H1 (cell line): ENCODE measurements at regions not wholly inside any gene's neighbourhood (a gene's known extent, or its start where the extent isn't known, plus 50 kb on each side); places are given as distances from the start of the nearest gene placed in this dataset.

Experiments used
- CTCF ChIA-PET: fragments of 300-600 bp; sonication (Branson Sonifier 250); formaldehyde crosslinking; loops from one replicate; lab custom pipeline; 2021; ENCODE audit not compliant: partially characterized antibody; lab: Charles Lee
- POLR2A ChIA-PET: fragments of 300-600 bp; sonication (Branson Sonifier 250); formaldehyde crosslinking; loops from one replicate; lab custom pipeline; 2021; ENCODE audit warnings: inconsistent platforms; ENCODE audit not compliant: partially characterized antibody; lab: Charles Lee
- DNase-seq, 2 experiments: peaks; one replicate each; pipeline versions ENCODE4 v3.0.0 to v3.0.0-alpha.2; 2010 to 2022; ENCODE audit warnings: low spot score in 2 of 2, low read depth in 1 of 2, mixed read lengths in 1 of 2
- FAIRE-seq: peaks from 2 replicates; lab custom pipeline; 2011; peaks lifted over from hg19 to GRCh38; lab: Jason Lieb, UNC
- H2AFZ ChIP-seq: 2 replicates; pipeline ENCODE4 v1.8.1; 2012; ENCODE audit warnings: low read length, inconsistent platforms
- H2AK5ac ChIP-seq: 2 replicates; pipeline ENCODE4 v1.6.1; 2013; ENCODE audit warnings: low read depth, low read length
- H2BK120ac ChIP-seq: replicated peaks from 2 replicates; pipeline ENCODE3; 2013; ENCODE audit warnings: low read depth, low read length, inconsistent platforms
- H2BK12ac ChIP-seq: 2 replicates; pipeline ENCODE4 v1.6.1; 2013; ENCODE audit warnings: low read depth, low read length
- H2BK15ac ChIP-seq: 2 replicates; pipeline ENCODE4 v1.6.1; 2013; ENCODE audit warnings: low read length
- H2BK20ac ChIP-seq: 2 replicates; pipeline ENCODE4 v1.6.1; 2013; ENCODE audit warnings: low read length
- H2BK5ac ChIP-seq: 2 replicates; pipeline ENCODE4 v1.6.1; 2013; ENCODE audit warnings: low read depth, low read length
- H3K14ac ChIP-seq: 2 replicates; pipeline ENCODE4 v1.6.1; 2013; ENCODE audit warnings: inconsistent platforms; ENCODE audit not compliant: insufficient read length
- H3K18ac ChIP-seq: 2 replicates; pipeline ENCODE4 v1.6.1; 2013; ENCODE audit warnings: low read length; ENCODE audit errors: extremely low read depth
- H3K23ac ChIP-seq: 2 replicates; pipeline ENCODE4 v1.6.1; 2013; ENCODE audit warnings: inconsistent platforms; ENCODE audit not compliant: insufficient read length
- H3K23me2 ChIP-seq: 2 replicates; pipeline ENCODE4 v1.6.1; 2013; ENCODE audit warnings: low read depth, low read length
- H3K27ac ChIP-seq: 2 replicates; pipeline ENCODE4 v1.6.1; 2011; ENCODE audit warnings: low read depth, low read length, inconsistent platforms
- H3K27me3 ChIP-seq, 4 experiments: replicated peaks in 1 of 4; 1 replicate in 1 of 4; 2 replicates in 3 of 4; pipeline versions ENCODE4 v1.6.1 to v1.8.1; 2011 to 2013; ENCODE audit warnings: low read length in 3 of 4, mild to moderate bottlenecking in 3 of 4, inconsistent platforms in 2 of 4, mixed read lengths in 2 of 4, moderate library complexity in 1 of 4; ENCODE audit not compliant: control insufficient read depth in 3 of 4, insufficient read depth in 3 of 4; ENCODE audit errors: extremely low read depth in 1 of 4
- H3K36me3 ChIP-seq, 4 experiments: 2 replicates each; pipeline versions ENCODE4 v1.6.1 to v1.8.1; 2011 to 2013; ENCODE audit warnings: mild to moderate bottlenecking in 4 of 4, low read length in 3 of 4, moderate library complexity in 2 of 4, control low read depth in 1 of 4, inconsistent platforms in 1 of 4; ENCODE audit not compliant: insufficient read depth in 4 of 4, control insufficient read depth in 2 of 4
- H3K4ac ChIP-seq: replicated peaks from 2 replicates; pipeline ENCODE3; 2013; ENCODE audit warnings: low read length, low read depth, mixed read lengths, inconsistent platforms; ENCODE audit not compliant: insufficient read length
- H3K4me1 ChIP-seq, 4 experiments: replicated peaks in 1 of 4; 1 replicate in 1 of 4; 2 replicates in 3 of 4; pipeline versions ENCODE4 v1.6.1 to v1.8.1; 2011 to 2013; ENCODE audit warnings: low read length in 3 of 4, inconsistent platforms in 2 of 4, mixed read lengths in 1 of 4; ENCODE audit not compliant: insufficient read depth in 4 of 4, control insufficient read depth in 3 of 4
- H3K4me2 ChIP-seq, 2 experiments: 2 replicates each; pipeline versions ENCODE4 v1.6.1 to v1.8.1; 2011 to 2013; ENCODE audit warnings: low read depth in 2 of 2, low read length in 2 of 2, control low read depth in 1 of 2, inconsistent platforms in 1 of 2, mild to moderate bottlenecking in 1 of 2; ENCODE audit not compliant: insufficient read depth in 1 of 2
- H3K4me3 ChIP-seq, 4 experiments: fragments of 200-600, 300-600 bp in 1 of 4; sonication (generic), shearing (Covaris generic), sonication (Bioruptor Twin) in 1 of 4; 2 replicates each; pipeline versions ENCODE4 v1.5.1 to v1.8.1; 2011 to 2016; ENCODE audit warnings: low read length in 4 of 4, low read depth in 3 of 4, control low read depth in 2 of 4, inconsistent platforms in 2 of 4, mild to moderate bottlenecking in 2 of 4, mixed read lengths in 1 of 4, moderate library complexity in 1 of 4; ENCODE audit not compliant: insufficient read depth in 2 of 4; ENCODE audit errors: extremely low read depth in 1 of 4
- H3K56ac ChIP-seq: replicated peaks from 2 replicates; pipeline ENCODE3; 2013; ENCODE audit warnings: low read depth, mild to moderate bottlenecking, mixed read lengths, low read length, inconsistent platforms; ENCODE audit not compliant: insufficient read length
- H3K79me1 ChIP-seq: 2 replicates; pipeline ENCODE4 v1.6.1; 2013; ENCODE audit warnings: low read depth, low read length, control low read depth
- H3K79me2 ChIP-seq, 2 experiments: 2 replicates each; pipeline versions ENCODE4 v1.6.1 to v1.8.1; 2012 to 2013; ENCODE audit warnings: low read length in 2 of 2, mild to moderate bottlenecking in 2 of 2, inconsistent platforms in 1 of 2; ENCODE audit not compliant: insufficient read depth in 2 of 2, control insufficient read depth in 1 of 2
- H3K9ac ChIP-seq, 4 experiments: replicated peaks in 1 of 4; 1 replicate in 1 of 4; 2 replicates in 3 of 4; pipeline versions ENCODE4 v1.6.1 to v1.8.1; 2011 to 2013; ENCODE audit warnings: low read depth in 3 of 4, low read length in 3 of 4, control low read depth in 2 of 4, mild to moderate bottlenecking in 2 of 4, moderate library complexity in 2 of 4, inconsistent platforms in 1 of 4; ENCODE audit errors: extremely low read depth in 1 of 4
- H3K9me3 ChIP-seq, 2 experiments: 2 replicates each; pipeline versions ENCODE4 v1.6.1 to v1.8.1; 2012 to 2013; ENCODE audit warnings: mild to moderate bottlenecking in 2 of 2, moderate library complexity in 2 of 2, control low read depth in 1 of 2, inconsistent platforms in 1 of 2, low read depth in 1 of 2, low read length in 1 of 2, mixed read lengths in 1 of 2; ENCODE audit not compliant: insufficient read depth in 2 of 2
- H4K20me1 ChIP-seq, 2 experiments: replicated peaks in 1 of 2; 2 replicates each; pipeline versions ENCODE3 to v1.8.1; 2011 to 2013; ENCODE audit warnings: inconsistent platforms in 2 of 2, low read length in 2 of 2, mild to moderate bottlenecking in 1 of 2; ENCODE audit not compliant: insufficient read depth in 2 of 2, control insufficient read depth in 1 of 2
- H4K5ac ChIP-seq: 2 replicates; pipeline ENCODE4 v1.6.1; 2013; ENCODE audit warnings: low read length, low read depth, mixed read lengths, inconsistent platforms; ENCODE audit not compliant: insufficient read length
- H4K8ac ChIP-seq: 2 replicates; pipeline ENCODE4 v1.8.0; 2013; ENCODE audit warnings: mild to moderate bottlenecking, moderate library complexity, low read length, inconsistent platforms; ENCODE audit not compliant: insufficient read depth; ENCODE audit errors: extremely low read depth
- H4K91ac ChIP-seq: replicated peaks from 2 replicates; pipeline ENCODE3; 2013; ENCODE audit warnings: low read length, mixed read lengths, inconsistent platforms; ENCODE audit not compliant: insufficient read length
- FOSL1 ChIP-seq: IDR thresholded peaks from 2 replicates; pipeline ENCODE4 v1.6.1; 2011; ENCODE audit warnings: mild to moderate bottlenecking, low read depth, low read length, moderate library complexity; ENCODE audit not compliant: insufficient read depth
- POLR2A ChIP-seq, 2 experiments: IDR thresholded peaks; 1 replicate in 1 of 2; 2 replicates in 1 of 2; pipeline ENCODE4 v1.6.1; 2011; ENCODE audit warnings: low read depth in 2 of 2, low read length in 2 of 2, mild to moderate bottlenecking in 2 of 2; ENCODE audit errors: control extremely low read depth in 1 of 2
- YY1 ChIP-seq: IDR thresholded peaks from 2 replicates; pipeline ENCODE4 v1.6.1; 2011; ENCODE audit warnings: low read depth, mild to moderate bottlenecking, low read length
- WGBS, 2 experiments: shearing (Covaris generic) in 1 of 2; methylation state at CpG; one replicate each; pipeline versions ENCODE4 v1.1.6 to v1.1.7; 2013 to 2015; ENCODE audit warnings: low lambda C conversion rate in 2 of 2, mixed read lengths in 2 of 2, inconsistent platforms in 1 of 2, low coverage in 1 of 2, missing lambda C conversion rate in 1 of 2; ENCODE audit not compliant: insufficient replicate concordance in 2 of 2, insufficient coverage in 1 of 2, insufficient read length in 1 of 2; ENCODE audit errors: extremely low coverage in 1 of 2, missing lambda C conversion rate in 1 of 2; 5-methylcytosine and 5-hydroxymethylcytosine counted together
- TF ChIP-seq, protein P1 (sequence below): IDR thresholded peaks from 2 replicates; pipeline ENCODE4 v1.6.1; 2012; ENCODE audit warnings: inconsistent platforms

DNA sequence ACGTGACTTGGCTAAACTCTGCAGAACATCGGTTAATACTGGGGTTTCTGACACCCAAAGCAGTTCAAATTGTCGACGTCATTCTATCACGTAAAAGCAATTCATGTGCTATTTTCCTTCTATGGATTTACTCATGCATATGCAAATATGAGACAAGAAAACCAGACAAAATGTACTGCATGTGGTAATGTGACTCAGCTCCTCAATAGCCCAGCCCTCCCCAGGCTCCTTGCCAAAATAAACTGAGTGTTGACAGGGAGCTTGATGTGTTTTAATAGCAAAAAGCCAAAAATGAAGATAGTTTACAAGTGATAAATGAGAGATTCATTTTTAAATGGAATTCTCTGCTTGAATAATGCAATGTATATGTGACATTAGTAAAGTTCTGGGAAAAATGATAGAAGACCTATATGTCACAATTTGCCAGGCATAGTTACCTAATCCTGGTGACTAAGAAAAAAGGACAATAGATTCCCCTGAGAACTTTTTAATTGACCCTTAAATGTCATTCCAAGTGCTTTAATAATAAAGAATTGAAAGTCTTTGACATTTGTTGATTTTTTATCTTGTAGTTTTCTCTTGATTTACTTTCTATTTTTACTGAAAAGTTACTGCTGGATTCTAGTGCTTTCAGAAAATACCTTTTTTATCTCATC is 1700.6 kb upstream of the TENM3 start:
- peak overlapping the region; percentile 2; the same call in 1 of the 2 replicates for H2BK20ac ChIP-seq
- H3K79me2 ChIP-seq: no peaks in the 10 kb centered on the region
- no peak overlapping the region for H2AK5ac ChIP-seq
- H3K23ac ChIP-seq: no peak overlapping the region
- H3K27me3 ChIP-seq: no peaks in the 10 kb centered on the region
- no peak overlapping the region for H3K9ac ChIP-seq
- peak overlapping the region in 1 of 4 experiments; percentile 31; a peak in 1 of 8 replicates for H3K4me3 ChIP-seq
- FAIRE-seq (no peak), DNase-seq (no peak)
- POLR2A ChIA-PET: no interaction called here
- no peak overlapping the region for H3K27ac ChIP-seq
- no peak overlapping the region for H4K8ac ChIP-seq
- H3K9me3 ChIP-seq: no peaks in the 10 kb centered on the region
- H3K4me1 ChIP-seq: peaks cover 4 to 17% (median 9%) of the 10 kb centered on the region in 4 experiments; a peak in 4 of 7 replicates
- peak overlapping the region; percentile 30; the same call in 1 of the 2 replicates for H2AFZ ChIP-seq
- H4K20me1 ChIP-seq: no peaks in the 10 kb centered on the region
- CTCF ChIA-PET: interaction anchor here (1.1 to 3.2 kb wide), 3 partner anchors 15 to 59 kb away, joined by 3 to 23 read pairs (median 4); no protein-coding TSS in a partner anchor
- H3K36me3 ChIP-seq: no peaks in the 10 kb centered on the region
- peak overlapping the region; percentile 19 to 29; a peak in 1 of 4 replicates for H3K4me2 ChIP-seq
- no peak overlapping the region for H2BK120ac ChIP-seq
- WGBS, 2 experiments: 41% methylated on average over 5 of the region's 5 CpGs; no CpG with 5 or more reads in 1 of the 2 experiments
- no peak overlapping the region for H3K56ac ChIP-seq
- H3K23me2 ChIP-seq: no peaks in the 10 kb centered on the region
- H2BK15ac ChIP-seq: no peak overlapping the region
- H4K5ac ChIP-seq: peak overlapping the region; percentile 50
- H3K79me1 ChIP-seq: no peaks in the 10 kb centered on the region
- no peak overlapping the region for H2BK12ac ChIP-seq
- no peak overlapping the region for H3K14ac ChIP-seq
- H2BK5ac ChIP-seq: no peak overlapping the region; the same call in 1 of the 2 replicates
- TF ChIP-seq FOSL1 (no peak), YY1 (no peak), POLR2A (IDR thresholded peaks at IDR 0.05; ENCODE audit: control extremely low read depth in 1 of 2, low read depth in 2 of 2, low read length in 2 of 2) (no peak)
- TF ChIP-seq, protein P1, sequence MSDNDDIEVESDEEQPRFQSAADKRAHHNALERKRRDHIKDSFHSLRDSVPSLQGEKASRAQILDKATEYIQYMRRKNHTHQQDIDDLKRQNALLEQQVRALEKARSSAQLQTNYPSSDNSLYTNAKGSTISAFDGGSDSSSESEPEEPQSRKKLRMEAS: no peak
- TF ChIP-seq, all 59 proteins: peak for 0
- H3K4ac ChIP-seq: no peak overlapping the region
- H3K18ac ChIP-seq: peak overlapping the region; percentile 26; the same call in 1 of the 2 replicates
- H4K91ac ChIP-seq: no peak overlapping the region
